ENCODE measurements at regions not wholly inside any gene's neighbourhood (a gene's known extent, or its start where the extent isn't known, plus 50 kb on each side); places are given as distances from the start of the nearest gene placed in this dataset.

DNA sequence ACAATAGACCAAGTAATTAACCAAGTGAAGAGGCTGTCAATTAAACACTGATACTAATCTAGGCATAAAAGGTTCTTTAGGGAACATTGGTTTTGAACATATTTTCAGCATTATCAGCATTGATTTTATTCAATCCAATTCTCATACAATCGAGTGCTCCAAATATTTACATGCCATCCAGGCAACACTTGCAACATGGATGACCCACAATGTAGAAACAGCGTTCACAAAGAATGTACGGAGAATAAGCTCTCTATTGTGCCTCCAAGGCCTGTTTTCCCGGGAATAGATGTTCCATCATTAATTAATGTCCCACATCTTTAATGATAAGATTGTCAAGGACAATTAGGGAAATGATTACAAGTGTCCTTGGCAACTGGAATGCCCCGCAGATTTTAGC is 117.4 kb downstream of the RFX6 start:
- no peaks in the 10 kb centered on the region for H4K20me1 ChIP-seq (ENCODE audit: control insufficient read depth, insufficient read depth, insufficient read length)
- no CpG with 5 or more reads among the region's 5 CpGs for WGBS (ENCODE audit: extremely low coverage, insufficient read length, low lambda C conversion rate)
- no peak overlapping the region for H3K4ac ChIP-seq (ENCODE audit: low read depth, low read length)
- H3K18ac ChIP-seq (ENCODE audit: insufficient read length, low read depth, low read length): no peak overlapping the region
- no peak overlapping the region for H3K23ac ChIP-seq (ENCODE audit: insufficient read length, low read depth, low read length)
- Mint-ChIP-seq H3K9me3 (peaks cover 0 to 3% of the 10 kb centered on the region in 2 experiments; a peak in 2 of 5 replicates), H3K27me3 (ENCODE audit: low read depth) (no peaks in the 10 kb centered on the region; the same call in 1 of the 2 replicates), H3K36me3 (ENCODE audit: insufficient read depth in 1 of 3, low read depth in 3 of 3) (no peaks in the 10 kb centered on the region), H3K27ac (no peak overlapping the region), H3K4me3 (no peak overlapping the region), H3K4me1 (peaks cover 8 to 9% of the 10 kb centered on the region in 2 experiments)
- no peak for DNase-seq
- H3K79me2 ChIP-seq (ENCODE audit: insufficient read depth, low read length): no peaks in the 10 kb centered on the region
- H3K4me1 ChIP-seq (ENCODE audit: insufficient read depth, low read length): no peaks in the 10 kb centered on the region
- H4K5ac ChIP-seq (ENCODE audit: insufficient read length, low read depth, low read length): no peak overlapping the region
- H2AK5ac ChIP-seq (ENCODE audit: insufficient read length, low read length): no peak overlapping the region
- H3T11ph ChIP-seq (ENCODE audit: low read length): no peak overlapping the region
- no peak overlapping the region for H3K9ac ChIP-seq (ENCODE audit: extremely low read depth, insufficient read length, low read length)
- no peaks in the 10 kb centered on the region for H3K23me2 ChIP-seq (ENCODE audit: insufficient read length, low read depth, low read length, poor library complexity, severe bottlenecking)
- no peak overlapping the region for H2BK12ac ChIP-seq (ENCODE audit: insufficient read length, low read depth, low read length)
- no peak overlapping the region for H3K4me2 ChIP-seq (ENCODE audit: insufficient read depth, insufficient read length, low read length)
- no peaks in the 10 kb centered on the region for H3K27me3 ChIP-seq (ENCODE audit: insufficient read depth, low read length)
- H3K27ac ChIP-seq (ENCODE audit: insufficient read length, low read depth, low read length): no peak overlapping the region
- H3K79me1 ChIP-seq (ENCODE audit: insufficient read depth, low read depth, low read length, poor library complexity, severe bottlenecking): no peaks in the 10 kb centered on the region
- H3K56ac ChIP-seq (ENCODE audit: insufficient read length, low read depth, low read length): no peak overlapping the region
- TF ChIP-seq, protein P1, sequence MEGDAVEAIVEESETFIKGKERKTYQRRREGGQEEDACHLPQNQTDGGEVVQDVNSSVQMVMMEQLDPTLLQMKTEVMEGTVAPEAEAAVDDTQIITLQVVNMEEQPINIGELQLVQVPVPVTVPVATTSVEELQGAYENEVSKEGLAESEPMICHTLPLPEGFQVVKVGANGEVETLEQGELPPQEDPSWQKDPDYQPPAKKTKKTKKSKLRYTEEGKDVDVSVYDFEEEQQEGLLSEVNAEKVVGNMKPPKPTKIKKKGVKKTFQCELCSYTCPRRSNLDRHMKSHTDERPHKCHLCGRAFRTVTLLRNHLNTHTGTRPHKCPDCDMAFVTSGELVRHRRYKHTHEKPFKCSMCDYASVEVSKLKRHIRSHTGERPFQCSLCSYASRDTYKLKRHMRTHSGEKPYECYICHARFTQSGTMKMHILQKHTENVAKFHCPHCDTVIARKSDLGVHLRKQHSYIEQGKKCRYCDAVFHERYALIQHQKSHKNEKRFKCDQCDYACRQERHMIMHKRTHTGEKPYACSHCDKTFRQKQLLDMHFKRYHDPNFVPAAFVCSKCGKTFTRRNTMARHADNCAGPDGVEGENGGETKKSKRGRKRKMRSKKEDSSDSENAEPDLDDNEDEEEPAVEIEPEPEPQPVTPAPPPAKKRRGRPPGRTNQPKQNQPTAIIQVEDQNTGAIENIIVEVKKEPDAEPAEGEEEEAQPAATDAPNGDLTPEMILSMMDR (conservative IDR thresholded peaks at IDR 0.05): no peak
- H2BK15ac ChIP-seq (ENCODE audit: low read depth, low read length): no peak overlapping the region
- H4K8ac ChIP-seq (replicated peaks; ENCODE audit: insufficient read length, low read depth, low read length): no peak overlapping the region
- no peak overlapping the region for H2BK120ac ChIP-seq (ENCODE audit: low read depth, low read length, poor library complexity, severe bottlenecking)
- H2BK5ac ChIP-seq (ENCODE audit: insufficient read length, low read length): no peak overlapping the region
- H3K9me3 ChIP-seq (ENCODE audit: control insufficient read depth, low read depth, low read length): no peaks in the 10 kb centered on the region
- no peak overlapping the region for H2BK20ac ChIP-seq (ENCODE audit: low read depth, low read length, poor library complexity, severe bottlenecking)
- H4K91ac ChIP-seq (ENCODE audit: insufficient read length, low read depth, low read length): no peak overlapping the region
- H2AFZ ChIP-seq (ENCODE audit: low read length): no peak overlapping the region
- no peak overlapping the region for H3K14ac ChIP-seq (ENCODE audit: insufficient read depth, low read length)
